ELR (cell line): ENCODE measurements at regions not wholly inside any gene's neighbourhood (a gene's known extent, or its start where the extent isn't known, plus 50 kb on each side); places are given as distances from the start of the nearest gene placed in this dataset.

ENCODE experiments used
- DNase-seq: peaks from one replicate; pipeline ENCODE4 v3.0.0-alpha.2; 2015; ENCODE audit warnings: low read depth

GRCh38 chr17:72426321-72426720 lies 305.5 kb downstream of the SOX9 start:
- no peak for DNase-seq

GRCh38 chr17:72426948-72427760 lies 306.3 kb downstream of the SOX9 start:
- DNase-seq = peak; percentile 33

GRCh38 chr17:72427761-72428109 lies 306.9 kb downstream of the SOX9 start:
- DNase-seq = no peak

GRCh38 chr17:72429066-72429638 lies 308.3 kb downstream of the SOX9 start:
- no peak for DNase-seq

- DNase-seq = peak; percentile 28
Measured at GRCh38 chr17:72430611-72431432, 310.0 kb downstream of the SOX9 start.

- no peak for DNase-seq
Measured at GRCh38 chr17:72432143-72432621, 311.4 kb downstream of the SOX9 start.

- no peak for DNase-seq
Measured at GRCh38 chr17:72432881-72433280, 312.1 kb downstream of the SOX9 start.

GRCh38 chr17:72433797-72434196 lies 313.0 kb downstream of the SOX9 start:
- no peak for DNase-seq

GRCh38 chr17:72434581-72434980 lies 313.8 kb downstream of the SOX9 start:
- no peak for DNase-seq

- DNase-seq = no peak
Measured at GRCh38 chr17:72434991-72435618, 314.3 kb downstream of the SOX9 start.

GRCh38 chr17:72438783-72439182 lies 318.0 kb downstream of the SOX9 start:
- DNase-seq = no peak

- no peak for DNase-seq
Measured at GRCh38 chr17:72439893-72440502, 319.2 kb downstream of the SOX9 start.

- DNase-seq = no peak
Measured at GRCh38 chr17:72440961-72441360, 320.1 kb downstream of the SOX9 start.

GRCh38 chr17:72441909-72442308 lies 321.1 kb downstream of the SOX9 start:
- no peak for DNase-seq

GRCh38 chr17:72444517-72445054 lies 323.8 kb downstream of the SOX9 start:
- DNase-seq = no peak

GRCh38 chr17:72445055-72445991 lies 324.5 kb downstream of the SOX9 start:
- DNase-seq = no peak

- no peak for DNase-seq
Measured at GRCh38 chr17:72446118-72446517, 325.3 kb downstream of the SOX9 start.

- no peak for DNase-seq
Measured at GRCh38 chr17:72446525-72447250, 325.9 kb downstream of the SOX9 start.

- DNase-seq = no peak
Measured at GRCh38 chr17:72447251-72447640, 326.4 kb downstream of the SOX9 start.

- no peak for DNase-seq
Measured at GRCh38 chr17:72448019-72448418, 327.2 kb downstream of the SOX9 start.
